Nucleus accumbens (tissue), 56 donors: ENCODE measurements at regions not wholly inside any gene's neighbourhood (a gene's known extent, or its start where the extent isn't known, plus 50 kb on each side); places are given as distances from the start of the nearest gene placed in this dataset.
"Not testable (repeated sequence)": the region's sequence is repeated elsewhere in the genome, so short reads cannot be mapped to it uniquely, and the experiment has no call there.

Source experiments
- DNase-seq, 56 donors: peaks; one replicate each; lab custom pipeline; 2025; lab: John Stamatoyannopoulos, UW

DNA sequence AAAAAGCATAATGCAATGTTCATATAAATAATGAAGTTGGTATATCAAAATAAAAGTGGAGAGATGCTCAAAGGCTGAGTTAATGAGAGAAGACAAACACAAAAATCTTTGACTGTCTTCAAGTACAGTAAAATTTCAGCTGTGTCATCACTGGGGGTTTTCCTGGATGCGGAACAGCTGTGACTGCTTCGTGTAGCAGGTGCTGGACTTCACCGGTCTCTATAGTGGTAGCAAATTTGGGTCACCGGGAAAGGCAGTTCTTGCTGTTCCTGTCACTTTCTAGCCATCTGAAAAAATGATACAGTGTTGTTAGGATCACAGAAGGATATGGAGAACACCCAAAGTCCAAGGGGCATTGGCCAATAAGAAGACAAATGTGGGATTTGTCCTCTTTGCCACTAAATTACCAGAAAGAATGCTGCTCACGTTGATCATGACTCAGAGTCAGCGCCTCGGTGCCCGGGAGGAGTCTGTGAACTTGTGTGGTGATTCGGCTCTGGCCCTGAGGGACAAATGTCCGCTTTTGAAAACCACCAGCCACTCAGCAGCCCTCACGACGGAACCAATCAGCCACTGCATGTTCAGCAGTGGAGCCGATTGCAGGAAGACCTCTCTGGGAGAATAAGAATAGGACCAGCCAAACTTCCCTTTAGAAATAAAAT, 230.1 kb upstream of the FAT1 start:
- no peak for DNase-seq

- no peak for DNase-seq
These were observed 230.9 kb upstream of the FAT1 start for GRCh38 chr4:186954509-186954908.

DNA sequence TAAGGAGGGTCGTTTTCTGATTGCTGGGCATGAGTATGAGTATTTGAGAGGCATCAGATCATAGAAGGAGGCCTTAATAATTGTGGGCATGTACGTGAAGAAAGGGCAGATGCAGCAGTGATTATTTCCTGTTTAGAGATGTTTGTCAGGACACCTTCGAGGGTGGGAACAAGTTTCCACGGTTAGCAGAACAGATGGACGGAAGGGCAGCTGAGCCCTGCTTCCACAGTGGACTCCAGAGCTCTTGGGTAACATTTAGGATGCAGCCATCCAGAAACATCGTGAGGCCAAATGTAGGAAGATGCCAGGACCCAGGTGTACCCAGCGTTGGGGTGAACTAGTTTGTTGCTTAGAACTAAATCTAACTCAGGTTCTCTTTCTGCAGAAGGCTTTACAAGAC, 231.3 kb upstream of the FAT1 start:
- no peak for DNase-seq

- DNase-seq = no peak
These were observed 234.4 kb upstream of the FAT1 start for GRCh38 chr4:186957952-186958555.

- DNase-seq = no peak
These were observed 235.2 kb upstream of the FAT1 start for GRCh38 chr4:186958726-186959350.

- DNase-seq = no peak
These were observed 256.5 kb upstream of the FAT1 start for GRCh38 chr4:186979961-186980745.

GRCh38 chr4:186981161-186981560, 257.5 kb upstream of the FAT1 start:
- no peak for DNase-seq

- DNase-seq = no peak
These were observed 258.5 kb upstream of the FAT1 start for GRCh38 chr4:186982160-186982559.

DNA sequence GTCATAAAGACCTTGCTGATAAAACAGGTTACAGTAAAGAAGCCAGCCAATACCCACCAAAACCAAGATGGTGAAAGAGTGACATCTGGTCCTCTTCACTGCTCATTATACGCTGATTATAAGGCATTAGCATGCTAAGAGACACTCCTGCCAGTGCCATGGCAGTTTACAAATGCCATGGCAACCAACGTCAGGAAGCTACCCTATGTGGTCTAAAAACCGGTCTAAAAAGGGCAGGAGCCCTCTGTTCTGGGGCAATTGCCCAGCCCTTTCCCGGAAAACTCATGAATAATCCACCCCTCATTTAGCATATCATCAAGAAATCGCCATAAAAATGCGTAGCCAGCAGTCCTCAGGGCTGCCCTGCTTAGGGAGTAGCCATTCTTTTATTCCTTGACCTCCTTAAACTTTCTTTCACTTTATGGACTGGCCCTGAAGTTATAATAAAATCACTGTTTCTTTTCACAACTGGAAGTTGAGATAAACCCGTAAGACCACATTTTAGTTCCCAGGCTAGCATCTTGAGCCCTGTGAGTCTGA, 260.5 kb upstream of the FAT1 start:
- peak in 1 of 56 donors; percentile 7 for DNase-seq

DNA sequence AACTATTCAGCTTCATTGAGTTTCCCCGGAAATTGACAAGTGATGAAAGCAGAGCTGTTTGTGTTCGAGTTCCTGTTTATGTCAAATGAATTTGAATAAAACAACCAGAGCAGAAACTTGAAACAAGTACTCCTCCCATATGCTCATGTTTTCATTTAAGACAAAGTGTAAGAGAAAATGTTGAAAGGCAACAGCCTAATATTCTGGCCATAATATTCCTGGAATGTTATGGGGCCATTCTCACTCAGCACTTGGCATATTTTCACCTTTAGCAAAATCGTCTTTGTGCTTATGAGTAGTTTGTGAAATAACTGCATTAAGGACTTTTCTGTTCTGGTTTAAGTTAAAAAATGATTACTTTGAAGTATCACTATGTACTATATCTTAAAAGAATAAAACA, 276.0 kb upstream of the FAT1 start:
- DNase-seq = no peak

DNA sequence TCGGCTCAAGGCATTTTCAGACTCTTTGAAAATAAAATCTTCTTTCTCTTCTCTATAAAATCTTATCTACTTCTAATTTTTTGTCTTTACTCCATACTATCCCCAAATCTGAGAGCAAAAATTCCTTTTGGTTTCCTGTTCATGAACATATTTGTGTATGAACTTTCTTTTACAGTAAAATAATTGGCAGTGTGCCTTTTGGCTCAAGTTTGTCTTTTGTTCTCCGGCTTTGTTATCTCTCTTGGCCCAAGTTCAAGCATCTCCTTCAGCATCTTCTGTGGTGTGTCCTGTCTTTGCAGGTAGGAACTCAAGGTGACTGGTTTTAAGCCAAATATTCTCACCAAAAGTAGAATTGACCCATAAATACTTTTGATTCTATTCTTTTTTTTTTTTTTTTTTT, 276.6 kb upstream of the FAT1 start:
- DNase-seq = no peak

DNA sequence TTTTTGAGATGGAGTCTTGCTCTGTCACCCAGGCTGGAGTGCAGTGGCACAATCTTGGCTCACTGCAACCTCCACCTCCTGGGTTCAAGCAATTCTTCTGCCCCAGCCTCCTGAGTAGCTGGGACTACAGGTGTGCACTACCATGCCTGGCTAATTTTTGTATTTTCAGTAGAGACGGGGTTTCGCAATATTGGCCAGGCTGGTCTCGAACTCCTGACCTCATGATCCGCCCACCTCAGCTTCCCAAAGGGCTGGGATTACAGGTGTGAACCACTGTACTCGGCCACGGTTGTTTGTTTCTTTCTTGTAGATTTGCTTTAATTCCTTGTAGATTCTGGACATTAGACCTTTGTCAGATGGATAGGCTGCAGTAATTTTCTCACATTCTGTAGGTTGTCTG, 278.5 kb upstream of the FAT1 start:
- DNase-seq = not testable (repeated sequence)

- no peak for DNase-seq
These were observed 281.0 kb upstream of the FAT1 start for GRCh38 chr4:187004628-187005027.

DNA sequence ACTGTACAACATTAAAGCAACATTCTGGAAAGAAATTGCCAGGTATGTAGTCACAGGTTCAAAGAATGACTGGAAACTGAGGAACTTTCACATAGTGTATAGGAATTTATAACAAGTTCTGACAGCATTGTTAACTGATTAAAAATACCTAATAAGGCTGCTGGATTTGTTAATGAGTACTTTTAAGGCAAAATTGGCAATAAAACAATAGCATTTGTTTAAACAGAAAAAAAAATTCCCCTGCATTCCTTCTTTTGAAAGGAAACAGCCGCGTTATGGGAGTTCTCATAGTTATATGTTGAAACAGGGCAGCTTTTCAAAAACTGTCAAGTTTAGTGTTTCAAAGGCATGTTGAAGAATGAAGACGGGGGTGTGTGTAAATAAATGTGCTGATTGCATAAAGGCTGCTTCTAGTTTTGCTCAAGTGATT, 282.5 kb upstream of the FAT1 start:
- DNase-seq = no peak

DNA sequence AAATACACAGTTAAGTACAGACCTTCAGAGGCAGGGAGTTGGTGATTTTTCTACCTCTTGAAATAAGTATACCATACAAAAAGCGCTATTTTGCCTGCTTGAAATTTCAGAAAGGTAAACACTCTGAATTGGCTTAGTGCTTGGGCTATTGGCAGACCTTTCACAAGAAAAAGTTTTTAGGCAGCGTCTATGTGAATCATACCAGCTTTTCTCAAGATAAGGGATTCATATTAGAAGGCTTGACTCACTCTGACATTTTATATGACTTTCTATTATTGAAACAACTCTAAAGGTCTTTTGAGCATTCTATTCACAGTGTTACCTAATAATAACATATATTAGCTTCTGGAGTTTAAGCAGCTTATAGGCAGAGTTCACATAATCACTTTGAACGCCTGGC, 286.4 kb upstream of the FAT1 start:
- no peak for DNase-seq

DNA sequence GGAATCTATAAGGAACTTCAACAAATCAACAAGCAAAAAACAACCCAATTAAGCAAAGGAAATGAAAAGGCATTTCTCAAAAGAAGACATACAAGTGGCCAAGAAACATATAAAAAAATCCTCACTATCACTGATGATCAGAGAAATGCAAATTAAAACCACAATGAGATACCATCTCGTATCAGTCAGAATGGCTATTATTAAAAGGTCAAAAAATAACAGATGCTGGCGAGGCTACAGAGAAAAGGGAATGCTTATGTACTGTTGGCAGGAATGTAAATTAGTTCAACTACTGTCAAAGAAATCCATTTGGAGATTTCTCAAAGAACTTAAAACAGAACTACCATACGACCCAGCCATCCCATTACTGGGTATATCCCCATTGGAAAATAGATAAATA, 292.4 kb upstream of the FAT1 start:
- no peak for DNase-seq

DNA sequence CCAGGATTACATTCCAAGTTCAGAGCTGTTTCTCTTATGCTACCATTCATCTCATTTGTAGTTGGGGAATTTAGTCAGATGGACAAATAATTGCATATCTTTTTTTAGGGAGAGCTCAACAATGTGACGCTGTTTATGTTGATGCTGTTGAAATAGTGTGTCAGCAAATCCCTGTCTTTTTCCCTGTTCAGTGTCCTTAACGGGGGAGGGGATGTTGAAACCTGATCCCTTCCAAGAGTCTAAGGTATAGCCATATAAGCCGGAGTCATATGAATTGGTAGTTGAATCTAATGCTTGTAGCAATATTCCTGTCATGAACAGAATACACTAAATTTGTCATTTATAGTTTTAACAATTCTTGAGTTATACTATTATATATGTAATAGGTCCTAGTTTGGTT, 293.5 kb upstream of the FAT1 start:
- DNase-seq = no peak

- DNase-seq = no peak
These were observed 296.2 kb upstream of the FAT1 start for GRCh38 chr4:187019896-187020295.

GRCh38 chr4:187020676-187021075, 297.0 kb upstream of the FAT1 start:
- DNase-seq = no peak

GRCh38 chr4:187021436-187022205, 298.0 kb upstream of the FAT1 start:
- no peak for DNase-seq
